H1 (cell line): ENCODE measurements at regions not wholly inside any gene's neighbourhood (a gene's known extent, or its start where the extent isn't known, plus 50 kb on each side); places are given as distances from the start of the nearest gene placed in this dataset.

ENCODE experiments used
- CTCF ChIA-PET: fragments of 300-600 bp; sonication (Branson Sonifier 250); formaldehyde crosslinking; loops from one replicate; lab custom pipeline; 2021; ENCODE audit not compliant: partially characterized antibody; lab: Charles Lee
- POLR2A ChIA-PET: fragments of 300-600 bp; sonication (Branson Sonifier 250); formaldehyde crosslinking; loops from one replicate; lab custom pipeline; 2021; ENCODE audit warnings: inconsistent platforms; ENCODE audit not compliant: partially characterized antibody; lab: Charles Lee
- DNase-seq, 2 experiments: peaks; one replicate each; pipeline versions ENCODE4 v3.0.0 to v3.0.0-alpha.2; 2010 to 2022; ENCODE audit warnings: low spot score in 2 of 2, low read depth in 1 of 2, mixed read lengths in 1 of 2
- FAIRE-seq: peaks from 2 replicates; lab custom pipeline; 2011; peaks lifted over from hg19 to GRCh38; lab: Jason Lieb, UNC
- H2AFZ ChIP-seq: 2 replicates; pipeline ENCODE4 v1.8.1; 2012; ENCODE audit warnings: low read length, inconsistent platforms
- H2AK5ac ChIP-seq: 2 replicates; pipeline ENCODE4 v1.6.1; 2013; ENCODE audit warnings: low read depth, low read length
- H2BK120ac ChIP-seq: replicated peaks from 2 replicates; pipeline ENCODE3; 2013; ENCODE audit warnings: low read depth, low read length, inconsistent platforms
- H2BK12ac ChIP-seq: 2 replicates; pipeline ENCODE4 v1.6.1; 2013; ENCODE audit warnings: low read depth, low read length
- H2BK15ac ChIP-seq: 2 replicates; pipeline ENCODE4 v1.6.1; 2013; ENCODE audit warnings: low read length
- H2BK20ac ChIP-seq: 2 replicates; pipeline ENCODE4 v1.6.1; 2013; ENCODE audit warnings: low read length
- H2BK5ac ChIP-seq: 2 replicates; pipeline ENCODE4 v1.6.1; 2013; ENCODE audit warnings: low read depth, low read length
- H3K14ac ChIP-seq: 2 replicates; pipeline ENCODE4 v1.6.1; 2013; ENCODE audit warnings: inconsistent platforms; ENCODE audit not compliant: insufficient read length
- H3K18ac ChIP-seq: 2 replicates; pipeline ENCODE4 v1.6.1; 2013; ENCODE audit warnings: low read length; ENCODE audit errors: extremely low read depth
- H3K23ac ChIP-seq: 2 replicates; pipeline ENCODE4 v1.6.1; 2013; ENCODE audit warnings: inconsistent platforms; ENCODE audit not compliant: insufficient read length
- H3K23me2 ChIP-seq: 2 replicates; pipeline ENCODE4 v1.6.1; 2013; ENCODE audit warnings: low read depth, low read length
- H3K27ac ChIP-seq: 2 replicates; pipeline ENCODE4 v1.6.1; 2011; ENCODE audit warnings: low read depth, low read length, inconsistent platforms
- H3K27me3 ChIP-seq, 4 experiments: replicated peaks in 1 of 4; 1 replicate in 1 of 4; 2 replicates in 3 of 4; pipeline versions ENCODE4 v1.6.1 to v1.8.1; 2011 to 2013; ENCODE audit warnings: low read length in 3 of 4, mild to moderate bottlenecking in 3 of 4, inconsistent platforms in 2 of 4, mixed read lengths in 2 of 4, moderate library complexity in 1 of 4; ENCODE audit not compliant: control insufficient read depth in 3 of 4, insufficient read depth in 3 of 4; ENCODE audit errors: extremely low read depth in 1 of 4
- H3K36me3 ChIP-seq, 4 experiments: 2 replicates each; pipeline versions ENCODE4 v1.6.1 to v1.8.1; 2011 to 2013; ENCODE audit warnings: mild to moderate bottlenecking in 4 of 4, low read length in 3 of 4, moderate library complexity in 2 of 4, control low read depth in 1 of 4, inconsistent platforms in 1 of 4; ENCODE audit not compliant: insufficient read depth in 4 of 4, control insufficient read depth in 2 of 4
- H3K4ac ChIP-seq: replicated peaks from 2 replicates; pipeline ENCODE3; 2013; ENCODE audit warnings: low read length, low read depth, mixed read lengths, inconsistent platforms; ENCODE audit not compliant: insufficient read length
- H3K4me1 ChIP-seq, 4 experiments: replicated peaks in 1 of 4; 1 replicate in 1 of 4; 2 replicates in 3 of 4; pipeline versions ENCODE4 v1.6.1 to v1.8.1; 2011 to 2013; ENCODE audit warnings: low read length in 3 of 4, inconsistent platforms in 2 of 4, mixed read lengths in 1 of 4; ENCODE audit not compliant: insufficient read depth in 4 of 4, control insufficient read depth in 3 of 4
- H3K4me2 ChIP-seq, 2 experiments: 2 replicates each; pipeline versions ENCODE4 v1.6.1 to v1.8.1; 2011 to 2013; ENCODE audit warnings: low read depth in 2 of 2, low read length in 2 of 2, control low read depth in 1 of 2, inconsistent platforms in 1 of 2, mild to moderate bottlenecking in 1 of 2; ENCODE audit not compliant: insufficient read depth in 1 of 2
- H3K4me3 ChIP-seq, 4 experiments: fragments of 200-600, 300-600 bp in 1 of 4; sonication (generic), shearing (Covaris generic), sonication (Bioruptor Twin) in 1 of 4; 2 replicates each; pipeline versions ENCODE4 v1.5.1 to v1.8.1; 2011 to 2016; ENCODE audit warnings: low read length in 4 of 4, low read depth in 3 of 4, control low read depth in 2 of 4, inconsistent platforms in 2 of 4, mild to moderate bottlenecking in 2 of 4, mixed read lengths in 1 of 4, moderate library complexity in 1 of 4; ENCODE audit not compliant: insufficient read depth in 2 of 4; ENCODE audit errors: extremely low read depth in 1 of 4
- H3K56ac ChIP-seq: replicated peaks from 2 replicates; pipeline ENCODE3; 2013; ENCODE audit warnings: low read depth, mild to moderate bottlenecking, mixed read lengths, low read length, inconsistent platforms; ENCODE audit not compliant: insufficient read length
- H3K79me1 ChIP-seq: 2 replicates; pipeline ENCODE4 v1.6.1; 2013; ENCODE audit warnings: low read depth, low read length, control low read depth
- H3K79me2 ChIP-seq, 2 experiments: 2 replicates each; pipeline versions ENCODE4 v1.6.1 to v1.8.1; 2012 to 2013; ENCODE audit warnings: low read length in 2 of 2, mild to moderate bottlenecking in 2 of 2, inconsistent platforms in 1 of 2; ENCODE audit not compliant: insufficient read depth in 2 of 2, control insufficient read depth in 1 of 2
- H3K9ac ChIP-seq, 4 experiments: replicated peaks in 1 of 4; 1 replicate in 1 of 4; 2 replicates in 3 of 4; pipeline versions ENCODE4 v1.6.1 to v1.8.1; 2011 to 2013; ENCODE audit warnings: low read depth in 3 of 4, low read length in 3 of 4, control low read depth in 2 of 4, mild to moderate bottlenecking in 2 of 4, moderate library complexity in 2 of 4, inconsistent platforms in 1 of 4; ENCODE audit errors: extremely low read depth in 1 of 4
- H3K9me3 ChIP-seq, 2 experiments: 2 replicates each; pipeline versions ENCODE4 v1.6.1 to v1.8.1; 2012 to 2013; ENCODE audit warnings: mild to moderate bottlenecking in 2 of 2, moderate library complexity in 2 of 2, control low read depth in 1 of 2, inconsistent platforms in 1 of 2, low read depth in 1 of 2, low read length in 1 of 2, mixed read lengths in 1 of 2; ENCODE audit not compliant: insufficient read depth in 2 of 2
- H4K20me1 ChIP-seq, 2 experiments: replicated peaks in 1 of 2; 2 replicates each; pipeline versions ENCODE3 to v1.8.1; 2011 to 2013; ENCODE audit warnings: inconsistent platforms in 2 of 2, low read length in 2 of 2, mild to moderate bottlenecking in 1 of 2; ENCODE audit not compliant: insufficient read depth in 2 of 2, control insufficient read depth in 1 of 2
- H4K5ac ChIP-seq: 2 replicates; pipeline ENCODE4 v1.6.1; 2013; ENCODE audit warnings: low read length, low read depth, mixed read lengths, inconsistent platforms; ENCODE audit not compliant: insufficient read length
- H4K8ac ChIP-seq: 2 replicates; pipeline ENCODE4 v1.8.0; 2013; ENCODE audit warnings: mild to moderate bottlenecking, moderate library complexity, low read length, inconsistent platforms; ENCODE audit not compliant: insufficient read depth; ENCODE audit errors: extremely low read depth
- H4K91ac ChIP-seq: replicated peaks from 2 replicates; pipeline ENCODE3; 2013; ENCODE audit warnings: low read length, mixed read lengths, inconsistent platforms; ENCODE audit not compliant: insufficient read length
- CBX5 ChIP-seq: fragments of 300-800, 300-1000 bp; sonication (generic); IDR thresholded peaks from 2 replicates; pipeline ENCODE4 v1.7.1; 2016; ENCODE audit warnings: antibody characterized with exemption, low read length, low read depth
- EGR1 ChIP-seq: IDR thresholded peaks from 2 replicates; pipeline ENCODE4 v1.6.1; 2011; ENCODE audit warnings: low read depth, low read length, borderline replicate concordance
- GABPA ChIP-seq: IDR thresholded peaks from 2 replicates; pipeline ENCODE4 v1.6.1; 2011; ENCODE audit warnings: mild to moderate bottlenecking, low read length, moderate library complexity, borderline replicate concordance; ENCODE audit not compliant: insufficient read depth
- NRF1 ChIP-seq: IDR thresholded peaks from 2 replicates; pipeline ENCODE4 v1.6.1; 2011; ENCODE audit warnings: mild to moderate bottlenecking, low read depth, low read length, improper control_type of control experiment
- WGBS, 2 experiments: shearing (Covaris generic) in 1 of 2; methylation state at CpG; one replicate each; pipeline versions ENCODE4 v1.1.6 to v1.1.7; 2013 to 2015; ENCODE audit warnings: low lambda C conversion rate in 2 of 2, mixed read lengths in 2 of 2, inconsistent platforms in 1 of 2, low coverage in 1 of 2, missing lambda C conversion rate in 1 of 2; ENCODE audit not compliant: insufficient replicate concordance in 2 of 2, insufficient coverage in 1 of 2, insufficient read length in 1 of 2; ENCODE audit errors: extremely low coverage in 1 of 2, missing lambda C conversion rate in 1 of 2; 5-methylcytosine and 5-hydroxymethylcytosine counted together

DNA sequence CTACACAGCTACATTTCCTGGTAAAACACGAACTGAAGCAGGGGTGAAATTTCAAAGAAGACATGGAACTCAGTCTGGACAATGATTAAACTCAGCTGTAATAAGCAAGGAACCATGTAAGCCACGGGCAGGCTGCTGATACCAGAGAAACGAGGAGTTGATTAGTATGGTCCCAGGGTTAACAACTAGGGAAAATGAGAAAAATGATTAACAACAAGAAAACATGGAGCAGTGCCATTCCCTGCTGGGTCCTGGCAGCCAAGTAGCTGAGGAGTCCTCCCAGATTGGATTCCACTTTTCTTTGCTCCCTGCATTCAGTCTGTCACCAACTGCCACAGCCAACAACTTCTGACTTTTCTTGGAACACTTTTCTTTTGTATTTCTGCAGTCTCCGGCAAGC is 517.0 kb upstream of the KLHL29 start:
- H3K79me2 ChIP-seq: no peaks in the 10 kb centered on the region
- H3K56ac ChIP-seq: no peak overlapping the region
- no peak overlapping the region for H3K18ac ChIP-seq
- H2AFZ ChIP-seq: no peak overlapping the region
- H3K27me3 ChIP-seq: no peaks in the 10 kb centered on the region
- H2BK12ac ChIP-seq: no peak overlapping the region
- no peaks in the 10 kb centered on the region for H3K79me1 ChIP-seq
- no peaks in the 10 kb centered on the region for H3K9me3 ChIP-seq
- no peak overlapping the region for H2BK120ac ChIP-seq
- no peaks in the 10 kb centered on the region for H3K4me1 ChIP-seq
- no peak overlapping the region for H4K91ac ChIP-seq
- 88% methylated on average over 4 of the region's 4 CpGs; no CpG with 5 or more reads in 1 of the 2 experiments for WGBS, 2 experiments
- ChIA-PET CTCF (interaction anchor here (1.2 kb wide), 1 partner anchor 35 kb away, joined by 4 read pairs; no protein-coding TSS in a partner anchor), POLR2A (no interaction called here)
- no peak overlapping the region for H3K14ac ChIP-seq
- DNase-seq: no peak
- H3K4me3 ChIP-seq: no peak overlapping the region
- no peak overlapping the region for H4K8ac ChIP-seq
- no peak overlapping the region for H2BK20ac ChIP-seq
- H2BK5ac ChIP-seq: no peak overlapping the region
- no peak overlapping the region for H3K4ac ChIP-seq
- no peak overlapping the region for H3K9ac ChIP-seq
- no peak overlapping the region for H2BK15ac ChIP-seq
- no peak for FAIRE-seq
- H3K23ac ChIP-seq: no peak overlapping the region
- no peaks in the 10 kb centered on the region for H3K23me2 ChIP-seq
- H3K4me2 ChIP-seq: no peak overlapping the region
- H3K36me3 ChIP-seq: no peaks in the 10 kb centered on the region
- no peak overlapping the region for H4K5ac ChIP-seq
- H4K20me1 ChIP-seq: no peaks in the 10 kb centered on the region
- no peak overlapping the region for H3K27ac ChIP-seq
- no peak overlapping the region for H2AK5ac ChIP-seq
- TF ChIP-seq NRF1 (no peak), EGR1 (no peak), CBX5 (no peak), GABPA (no peak)
